Retinal pigment epithelial cell (primary cell): ENCODE measurements at regions not wholly inside any gene's neighbourhood (a gene's known extent, or its start where the extent isn't known, plus 50 kb on each side); places are given as distances from the start of the nearest gene placed in this dataset.

Experiments used
- DNase-seq: peaks from one replicate; pipeline ENCODE4 v3.0.0-alpha.2; 2010; ENCODE audit warnings: low read depth
- H3K4me3 ChIP-seq: 2 replicates; pipeline ENCODE4 v1.5.1; 2011; ENCODE audit warnings: mild to moderate bottlenecking, low read length, control low read depth, moderate library complexity
- CTCF ChIP-seq: conservative IDR thresholded peaks from 2 replicates; pipeline ENCODE4 v1.5.1; 2011; ENCODE audit warnings: low read depth, low read length, control low read depth, inconsistent platforms

- no peak for TF ChIP-seq CTCF
- DNase-seq, result no peak
Observed at GRCh38 chr2:212935752-212936151, 215.7 kb downstream of the IKZF2 start.

GRCh38 chr2:212931271-212931670 lies 220.1 kb downstream of the IKZF2 start:
- DNase-seq, result no peak
- no peak for TF ChIP-seq CTCF
- H3K4me3 ChIP-seq, result no peak overlapping the region

More at GRCh38 chr2:212935752-212936151, 215.7 kb downstream of the IKZF2 start:
- no peak overlapping the region for H3K4me3 ChIP-seq

- no peak for DNase-seq
- TF ChIP-seq CTCF, result no peak
Observed at GRCh38 chr2:212930556-212931260, 220.7 kb downstream of the IKZF2 start.

GRCh38 chr2:212929971-212930370 lies 221.4 kb downstream of the IKZF2 start:
- DNase-seq, result no peak
- H3K4me3 ChIP-seq, result no peak overlapping the region
- no peak for TF ChIP-seq CTCF

More at GRCh38 chr2:212930556-212931260, 220.7 kb downstream of the IKZF2 start:
- no peak overlapping the region for H3K4me3 ChIP-seq

GRCh38 chr2:212929116-212929515 lies 222.3 kb downstream of the IKZF2 start:
- no peak for TF ChIP-seq CTCF
- DNase-seq, result no peak
- H3K4me3 ChIP-seq, result no peak overlapping the region

- DNase-seq, result no peak
- no peak overlapping the region for H3K4me3 ChIP-seq
Observed at GRCh38 chr2:212928681-212929080, 222.7 kb downstream of the IKZF2 start.

More at GRCh38 chr2:212928681-212929080, 222.7 kb downstream of the IKZF2 start:
- no peak for TF ChIP-seq CTCF
